SK-N-SH (cell line): ENCODE measurements at regions not wholly inside any gene's neighbourhood (a gene's known extent, or its start where the extent isn't known, plus 50 kb on each side); places are given as distances from the start of the nearest gene placed in this dataset.

Experiments
- CTCF ChIA-PET: fragments of 300-600, 350-600 bp; formaldehyde crosslinking; extraction: SDS; loops from one replicate; lab custom pipeline; 2021; lab: Yijun Ruan, JAX
- POLR2A ChIA-PET: fragments of 350-600 bp; sonication (Branson Sonifier 250); formaldehyde crosslinking; extraction: SDS; loops from one replicate; lab custom pipeline; 2020; ENCODE audit warnings: antibody characterized with exemption, inconsistent platforms; lab: Yijun Ruan, JAX
- DNase-seq: peaks from one replicate; pipeline ENCODE4 v3.0.0; 2012
- H2AFZ ChIP-seq: fragments of 200-600 bp; sonication (generic); 2 replicates; pipeline ENCODE4 v1.8.1; 2016; ENCODE audit warnings: antibody characterized with exemption, mild to moderate bottlenecking, low read depth
- H3F3A ChIP-seq: fragments of 200-600 bp; sonication (generic); replicated peaks from 2 replicates; pipeline ENCODE3; 2016; ENCODE audit warnings: antibody characterized with exemption, mild to moderate bottlenecking; ENCODE audit not compliant: insufficient read depth
- H3K27ac ChIP-seq, 2 experiments: fragments of 200-500 bp in 1 of 2; fragments of 200-600 bp in 1 of 2; sonication (Bioruptor generic) in 1 of 2; sonication (generic), shearing (Covaris generic) in 1 of 2; 2 replicates each; pipeline versions ENCODE4 v1.5.1 to v1.6.1; 2014 to 2016; ENCODE audit warnings: low read depth in 2 of 2, inconsistent platforms in 1 of 2, low read length in 1 of 2, mild to moderate bottlenecking in 1 of 2, mixed read lengths in 1 of 2
- H3K27me3 ChIP-seq: fragments of 200-600 bp; sonication (generic), shearing (Covaris generic); 2 replicates; pipeline ENCODE4 v1.6.1; 2016; ENCODE audit warnings: mixed run types; ENCODE audit not compliant: insufficient read depth
- H3K36me3 ChIP-seq, 2 experiments: fragments of 200-500 bp in 1 of 2; fragments of 200-600 bp in 1 of 2; sonication (Bioruptor generic) in 1 of 2; sonication (generic) in 1 of 2; replicated peaks in 1 of 2; 2 replicates each; pipeline versions ENCODE3 to v1.5.1; 2014 to 2016; ENCODE audit warnings: low read length in 1 of 2, mild to moderate bottlenecking in 1 of 2; ENCODE audit not compliant: insufficient read depth in 2 of 2, control insufficient read depth in 1 of 2
- H3K4me1 ChIP-seq, 2 experiments: fragments of 200-500 bp in 1 of 2; fragments of 200-600 bp in 1 of 2; sonication (Bioruptor generic) in 1 of 2; sonication (generic), shearing (Covaris generic) in 1 of 2; 2 replicates each; pipeline versions ENCODE4 v1.5.1 to v1.6.1; 2014 to 2016; ENCODE audit warnings: low read depth in 1 of 2, low read length in 1 of 2, mixed run types in 1 of 2; ENCODE audit not compliant: insufficient read depth in 2 of 2, control insufficient read depth in 1 of 2
- H3K4me2 ChIP-seq: fragments of 200-600 bp; sonication (generic), shearing (Covaris generic); 2 replicates; pipeline ENCODE4 v1.6.1; 2017; ENCODE audit warnings: mixed run types
- H3K4me3 ChIP-seq, 2 experiments: fragments of 200-500 bp in 1 of 2; fragments of 200-600 bp in 1 of 2; sonication (Bioruptor generic) in 1 of 2; sonication (generic), shearing (Covaris generic) in 1 of 2; 2 replicates each; pipeline versions ENCODE4 v1.5.1 to v1.8.1; 2014 to 2016; ENCODE audit warnings: low read depth in 2 of 2, inconsistent platforms in 1 of 2, low read length in 1 of 2, mild to moderate bottlenecking in 1 of 2, mixed read lengths in 1 of 2, moderate library complexity in 1 of 2
- H3K79me2 ChIP-seq: fragments of 200-600 bp; sonication (generic); 2 replicates; pipeline ENCODE4 v1.8.1; 2017; ENCODE audit warnings: mild to moderate bottlenecking; ENCODE audit not compliant: insufficient read depth
- H3K9ac ChIP-seq: fragments of 200-600 bp; sonication (generic); 2 replicates; pipeline ENCODE4 v1.6.1; 2017; ENCODE audit warnings: mixed run types
- H3K9me2 ChIP-seq: fragments of 200-600 bp; sonication (generic); 2 replicates; pipeline ENCODE4 v1.6.1; 2017; ENCODE audit warnings: mixed run types
- H3K9me3 ChIP-seq: fragments of 200-600 bp; sonication (generic); 2 replicates; pipeline ENCODE4 v1.6.1; 2017; ENCODE audit warnings: mixed run types, mild to moderate bottlenecking, moderate library complexity
- H4K20me1 ChIP-seq: fragments of 200-600 bp; sonication (generic); 2 replicates; pipeline ENCODE4 v1.6.1; 2017; ENCODE audit warnings: mild to moderate bottlenecking, mixed run types; ENCODE audit not compliant: insufficient read depth
- FOSL2 ChIP-seq: IDR thresholded peaks from 2 replicates; pipeline ENCODE4 v1.4.0; 2012; ENCODE audit warnings: low read depth, mild to moderate bottlenecking, moderate library complexity, borderline replicate concordance
- FOXJ3 ChIP-seq: sonication (generic); formaldehyde crosslinking; IDR thresholded peaks from 2 replicates; pipeline ENCODE4 v1.5.1; 2020; ENCODE audit warnings: mild to moderate bottlenecking, missing genetic modification reagents
- GATA2 ChIP-seq: sonication (generic); formaldehyde crosslinking; IDR thresholded peaks from 2 replicates; pipeline ENCODE4 v1.5.0; 2020; ENCODE audit warnings: mild to moderate bottlenecking, missing genetic modification reagents
- RXRA ChIP-seq: IDR thresholded peaks from 2 replicates; pipeline ENCODE4 v1.4.0; 2012; ENCODE audit warnings: low read depth, mild to moderate bottlenecking, borderline replicate concordance
- TAF1 ChIP-seq: IDR thresholded peaks from 2 replicates; pipeline ENCODE4 v1.6.1; 2012; ENCODE audit warnings: low read depth, mild to moderate bottlenecking, low read length, moderate library complexity, borderline replicate concordance
- WGBS: methylation state at CpG from one replicate; pipeline ENCODE4 v1.1.6; 2017; ENCODE audit warnings: low lambda C conversion rate; 5-methylcytosine and 5-hydroxymethylcytosine counted together
- TF ChIP-seq, protein P1 (sequence below): IDR thresholded peaks from 2 replicates; pipeline ENCODE4; 2012
- TF ChIP-seq, protein P2 (sequence below): fragments of 150-350 bp; IDR thresholded peaks from 2 replicates; pipeline ENCODE4 v1.6.1; 2016; ENCODE audit warnings: mild to moderate bottlenecking, low read depth, low read length
- TF ChIP-seq, protein P3 (sequence below): IDR thresholded peaks from 2 replicates; pipeline ENCODE4 v1.6.1; 2012; ENCODE audit warnings: mild to moderate bottlenecking, low read depth, low read length, moderate library complexity
- TF ChIP-seq, protein P4 (sequence below): fragments of 200-600 bp; sonication (generic); IDR thresholded peaks from 2 replicates; pipeline ENCODE4 v1.6.1; 2017; ENCODE audit warnings: antibody characterized with exemption, mild to moderate bottlenecking, moderate library complexity
- TF ChIP-seq, protein P5 (sequence below): IDR thresholded peaks from 2 replicates; pipeline ENCODE4 v1.4.0; 2012; ENCODE audit warnings: low read depth, borderline replicate concordance

DNA sequence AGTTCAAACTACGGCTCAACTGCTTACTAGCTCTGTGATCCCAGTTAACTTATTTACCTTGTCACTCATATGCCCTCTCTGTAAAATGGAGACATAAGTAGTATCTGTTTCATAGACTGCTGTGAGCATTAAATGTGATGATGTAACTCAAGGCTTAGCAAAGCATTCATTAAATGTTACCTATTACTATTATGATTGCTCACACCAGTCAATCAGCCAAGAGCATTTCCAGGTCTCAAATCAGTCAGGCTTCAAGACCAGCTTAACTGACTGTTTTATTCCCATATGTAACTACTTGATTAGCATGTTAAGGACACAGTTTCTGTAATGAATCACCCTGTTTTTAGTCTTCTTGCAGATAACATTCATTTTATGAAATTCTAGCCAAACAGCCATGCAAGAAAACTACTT is 413.3 kb downstream of the MLLT3 start (continued):
- TF ChIP-seq, protein P1, sequence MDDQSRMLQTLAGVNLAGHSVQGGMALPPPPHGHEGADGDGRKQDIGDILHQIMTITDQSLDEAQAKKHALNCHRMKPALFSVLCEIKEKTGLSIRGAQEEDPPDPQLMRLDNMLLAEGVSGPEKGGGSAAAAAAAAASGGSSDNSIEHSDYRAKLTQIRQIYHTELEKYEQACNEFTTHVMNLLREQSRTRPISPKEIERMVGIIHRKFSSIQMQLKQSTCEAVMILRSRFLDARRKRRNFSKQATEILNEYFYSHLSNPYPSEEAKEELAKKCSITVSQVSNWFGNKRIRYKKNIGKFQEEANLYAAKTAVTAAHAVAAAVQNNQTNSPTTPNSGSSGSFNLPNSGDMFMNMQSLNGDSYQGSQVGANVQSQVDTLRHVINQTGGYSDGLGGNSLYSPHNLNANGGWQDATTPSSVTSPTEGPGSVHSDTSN = no peak
- TF ChIP-seq RXRA (no peak), GATA2 (CRISPR knock-in tag) (no peak), FOXJ3 (CRISPR knock-in tag) (no peak)
- TF ChIP-seq, protein P2, sequence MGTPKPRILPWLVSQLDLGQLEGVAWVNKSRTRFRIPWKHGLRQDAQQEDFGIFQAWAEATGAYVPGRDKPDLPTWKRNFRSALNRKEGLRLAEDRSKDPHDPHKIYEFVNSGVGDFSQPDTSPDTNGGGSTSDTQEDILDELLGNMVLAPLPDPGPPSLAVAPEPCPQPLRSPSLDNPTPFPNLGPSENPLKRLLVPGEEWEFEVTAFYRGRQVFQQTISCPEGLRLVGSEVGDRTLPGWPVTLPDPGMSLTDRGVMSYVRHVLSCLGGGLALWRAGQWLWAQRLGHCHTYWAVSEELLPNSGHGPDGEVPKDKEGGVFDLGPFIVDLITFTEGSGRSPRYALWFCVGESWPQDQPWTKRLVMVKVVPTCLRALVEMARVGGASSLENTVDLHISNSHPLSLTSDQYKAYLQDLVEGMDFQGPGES = no peak

GRCh38 chr9:20208226-20208625 is 414.1 kb downstream of the MLLT3 start:
- H3K4me2 ChIP-seq = no peak overlapping the region
- no peaks in the 10 kb centered on the region for H3K36me3 ChIP-seq
- TF ChIP-seq TAF1 (no peak), FOSL2 (no peak)
- TF ChIP-seq, protein P3, sequence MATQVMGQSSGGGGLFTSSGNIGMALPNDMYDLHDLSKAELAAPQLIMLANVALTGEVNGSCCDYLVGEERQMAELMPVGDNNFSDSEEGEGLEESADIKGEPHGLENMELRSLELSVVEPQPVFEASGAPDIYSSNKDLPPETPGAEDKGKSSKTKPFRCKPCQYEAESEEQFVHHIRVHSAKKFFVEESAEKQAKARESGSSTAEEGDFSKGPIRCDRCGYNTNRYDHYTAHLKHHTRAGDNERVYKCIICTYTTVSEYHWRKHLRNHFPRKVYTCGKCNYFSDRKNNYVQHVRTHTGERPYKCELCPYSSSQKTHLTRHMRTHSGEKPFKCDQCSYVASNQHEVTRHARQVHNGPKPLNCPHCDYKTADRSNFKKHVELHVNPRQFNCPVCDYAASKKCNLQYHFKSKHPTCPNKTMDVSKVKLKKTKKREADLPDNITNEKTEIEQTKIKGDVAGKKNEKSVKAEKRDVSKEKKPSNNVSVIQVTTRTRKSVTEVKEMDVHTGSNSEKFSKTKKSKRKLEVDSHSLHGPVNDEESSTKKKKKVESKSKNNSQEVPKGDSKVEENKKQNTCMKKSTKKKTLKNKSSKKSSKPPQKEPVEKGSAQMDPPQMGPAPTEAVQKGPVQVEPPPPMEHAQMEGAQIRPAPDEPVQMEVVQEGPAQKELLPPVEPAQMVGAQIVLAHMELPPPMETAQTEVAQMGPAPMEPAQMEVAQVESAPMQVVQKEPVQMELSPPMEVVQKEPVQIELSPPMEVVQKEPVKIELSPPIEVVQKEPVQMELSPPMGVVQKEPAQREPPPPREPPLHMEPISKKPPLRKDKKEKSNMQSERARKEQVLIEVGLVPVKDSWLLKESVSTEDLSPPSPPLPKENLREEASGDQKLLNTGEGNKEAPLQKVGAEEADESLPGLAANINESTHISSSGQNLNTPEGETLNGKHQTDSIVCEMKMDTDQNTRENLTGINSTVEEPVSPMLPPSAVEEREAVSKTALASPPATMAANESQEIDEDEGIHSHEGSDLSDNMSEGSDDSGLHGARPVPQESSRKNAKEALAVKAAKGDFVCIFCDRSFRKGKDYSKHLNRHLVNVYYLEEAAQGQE = no peak
- TF ChIP-seq, protein P4, sequence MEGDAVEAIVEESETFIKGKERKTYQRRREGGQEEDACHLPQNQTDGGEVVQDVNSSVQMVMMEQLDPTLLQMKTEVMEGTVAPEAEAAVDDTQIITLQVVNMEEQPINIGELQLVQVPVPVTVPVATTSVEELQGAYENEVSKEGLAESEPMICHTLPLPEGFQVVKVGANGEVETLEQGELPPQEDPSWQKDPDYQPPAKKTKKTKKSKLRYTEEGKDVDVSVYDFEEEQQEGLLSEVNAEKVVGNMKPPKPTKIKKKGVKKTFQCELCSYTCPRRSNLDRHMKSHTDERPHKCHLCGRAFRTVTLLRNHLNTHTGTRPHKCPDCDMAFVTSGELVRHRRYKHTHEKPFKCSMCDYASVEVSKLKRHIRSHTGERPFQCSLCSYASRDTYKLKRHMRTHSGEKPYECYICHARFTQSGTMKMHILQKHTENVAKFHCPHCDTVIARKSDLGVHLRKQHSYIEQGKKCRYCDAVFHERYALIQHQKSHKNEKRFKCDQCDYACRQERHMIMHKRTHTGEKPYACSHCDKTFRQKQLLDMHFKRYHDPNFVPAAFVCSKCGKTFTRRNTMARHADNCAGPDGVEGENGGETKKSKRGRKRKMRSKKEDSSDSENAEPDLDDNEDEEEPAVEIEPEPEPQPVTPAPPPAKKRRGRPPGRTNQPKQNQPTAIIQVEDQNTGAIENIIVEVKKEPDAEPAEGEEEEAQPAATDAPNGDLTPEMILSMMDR = no peak
- TF ChIP-seq, protein P5, sequence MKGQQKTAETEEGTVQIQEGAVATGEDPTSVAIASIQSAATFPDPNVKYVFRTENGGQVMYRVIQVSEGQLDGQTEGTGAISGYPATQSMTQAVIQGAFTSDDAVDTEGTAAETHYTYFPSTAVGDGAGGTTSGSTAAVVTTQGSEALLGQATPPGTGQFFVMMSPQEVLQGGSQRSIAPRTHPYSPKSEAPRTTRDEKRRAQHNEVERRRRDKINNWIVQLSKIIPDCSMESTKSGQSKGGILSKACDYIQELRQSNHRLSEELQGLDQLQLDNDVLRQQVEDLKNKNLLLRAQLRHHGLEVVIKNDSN = no peak
- DNase-seq = no peak
- no peaks in the 10 kb centered on the region for H4K20me1 ChIP-seq
- H3K9me3 ChIP-seq = no peaks in the 10 kb centered on the region
- no peaks in the 10 kb centered on the region for H3K4me1 ChIP-seq
- H3K9me2 ChIP-seq = no peaks in the 10 kb centered on the region
- no peak overlapping the region for H3K4me3 ChIP-seq
- no peaks in the 10 kb centered on the region for H3F3A ChIP-seq
- H3K79me2 ChIP-seq = no peaks in the 10 kb centered on the region
- 72% methylated on average over 5 of the region's 5 CpGs for WGBS
- CTCF ChIA-PET = interaction anchor here (0.8 kb wide), 1 partner anchor 10 kb away, joined by 3 read pairs; no protein-coding TSS in a partner anchor
- H3K27ac ChIP-seq = no peak overlapping the region
- H2AFZ ChIP-seq = no peak overlapping the region
- no peaks in the 10 kb centered on the region for H3K27me3 ChIP-seq
- POLR2A ChIA-PET = no interaction called here
- no peak overlapping the region for H3K9ac ChIP-seq
